NCI-H510A treated with DMSO at 0.1 percent for 48 hours (cell line): ENCODE measurements at regions not wholly inside any gene's neighbourhood (a gene's known extent, or its start where the extent isn't known, plus 50 kb on each side); places are given as distances from the start of the nearest gene placed in this dataset.
"Not testable (repeated sequence)": the region's sequence is repeated elsewhere in the genome, so short reads cannot be mapped to it uniquely, and the experiment has no call there.

Experiments
- DNase-seq: peaks from one replicate; lab custom pipeline; 2025; lab: John Stamatoyannopoulos, UW

- DNase-seq: no peak
Measured at GRCh38 chr3:144523396-144523795, 551.8 kb downstream of the DIPK2A start.

GRCh38 chr3:144524531-144524930 is 552.9 kb downstream of the DIPK2A start:
- no peak for DNase-seq

GRCh38 chr3:144529566-144529965 is 557.9 kb downstream of the DIPK2A start:
- DNase-seq: no peak

GRCh38 chr3:144544871-144545270 is 573.2 kb downstream of the DIPK2A start:
- DNase-seq: no peak

GRCh38 chr3:144546539-144546938 is 574.9 kb downstream of the DIPK2A start:
- DNase-seq: no peak

- no peak for DNase-seq
Measured at GRCh38 chr3:144548346-144548745, 576.7 kb downstream of the DIPK2A start.

- peak; percentile 13 for DNase-seq
Measured at GRCh38 chr3:144549166-144549565, 577.5 kb downstream of the DIPK2A start.

GRCh38 chr3:144552346-144553057 is 580.9 kb downstream of the DIPK2A start:
- DNase-seq: no peak

GRCh38 chr3:144553301-144553700 is 581.7 kb downstream of the DIPK2A start:
- peak; percentile 11 for DNase-seq

GRCh38 chr3:144554889-144555288 is 583.3 kb downstream of the DIPK2A start:
- no peak for DNase-seq

GRCh38 chr3:144556392-144556791 is 584.8 kb downstream of the DIPK2A start:
- no peak for DNase-seq

- no peak for DNase-seq
Measured at GRCh38 chr3:144557515-144557914, 585.9 kb downstream of the DIPK2A start.

GRCh38 chr3:144564011-144564410 is 592.4 kb downstream of the DIPK2A start:
- no peak for DNase-seq

- DNase-seq: no peak
Measured at GRCh38 chr3:144566320-144566719, 594.7 kb downstream of the DIPK2A start.

GRCh38 chr3:144569651-144570050 is 598.0 kb downstream of the DIPK2A start:
- no peak for DNase-seq

- no peak for DNase-seq
Measured at GRCh38 chr3:144583871-144584270, 612.2 kb downstream of the DIPK2A start.

GRCh38 chr3:144585408-144585807 is 613.8 kb downstream of the DIPK2A start:
- no peak for DNase-seq

- DNase-seq: no peak
Measured at GRCh38 chr3:144585953-144586352, 614.3 kb downstream of the DIPK2A start.

GRCh38 chr3:144586382-144586781 is 614.8 kb downstream of the DIPK2A start:
- no peak for DNase-seq

GRCh38 chr3:144590854-144591253 is 619.2 kb downstream of the DIPK2A start:
- no peak for DNase-seq

- DNase-seq: no peak
Measured at GRCh38 chr3:144593881-144594280, 622.3 kb downstream of the DIPK2A start.

GRCh38 chr3:144620236-144620635 is 648.6 kb downstream of the DIPK2A start:
- DNase-seq: not testable (repeated sequence)

GRCh38 chr3:144622845-144623244 is 651.2 kb downstream of the DIPK2A start:
- no peak for DNase-seq

- DNase-seq: no peak
Measured at GRCh38 chr3:144624656-144625055, 653.0 kb downstream of the DIPK2A start.
